Nephron (organoid): ENCODE measurements at regions not wholly inside any gene's neighbourhood (a gene's known extent, or its start where the extent isn't known, plus 50 kb on each side); places are given as distances from the start of the nearest gene placed in this dataset.

Experiments used
- H3K27ac Mint-ChIP-seq, 3 experiments: 2 replicates each; pipeline ENCODE4 v1.8.0; 2020; ENCODE audit warnings: mixed read lengths in 3 of 3, mild to moderate bottlenecking in 2 of 3, moderate library complexity in 1 of 3
- H3K27me3 Mint-ChIP-seq: 2 replicates; pipeline ENCODE4 v1.8.0; 2021; ENCODE audit warnings: low read depth, mild to moderate bottlenecking, moderate library complexity, mixed read lengths
- H3K36me3 Mint-ChIP-seq: 2 replicates; pipeline ENCODE4 v1.8.0; 2020; ENCODE audit warnings: low read depth, mixed read lengths
- H3K4me1 Mint-ChIP-seq: 2 replicates; pipeline ENCODE4 v1.8.0; 2020; ENCODE audit warnings: mixed read lengths
- H3K4me3 Mint-ChIP-seq, 3 experiments: 2 replicates each; pipeline ENCODE4 v1.8.0; 2020; ENCODE audit warnings: mild to moderate bottlenecking in 3 of 3, mixed read lengths in 3 of 3, moderate library complexity in 2 of 3
- H3K9me3 Mint-ChIP-seq: 2 replicates; pipeline ENCODE4 v1.8.0; 2020; ENCODE audit warnings: mixed read lengths
- TF ChIP-seq, protein P1 (sequence below), 3 experiments: fragments of 200-600 bp; sonication (generic); IDR thresholded peaks; one replicate each; pipeline ENCODE4 v1.5.0; 2021; ENCODE audit warnings: antibody characterized with exemption in 3 of 3; ENCODE audit not compliant: unreplicated experiment in 3 of 3

DNA sequence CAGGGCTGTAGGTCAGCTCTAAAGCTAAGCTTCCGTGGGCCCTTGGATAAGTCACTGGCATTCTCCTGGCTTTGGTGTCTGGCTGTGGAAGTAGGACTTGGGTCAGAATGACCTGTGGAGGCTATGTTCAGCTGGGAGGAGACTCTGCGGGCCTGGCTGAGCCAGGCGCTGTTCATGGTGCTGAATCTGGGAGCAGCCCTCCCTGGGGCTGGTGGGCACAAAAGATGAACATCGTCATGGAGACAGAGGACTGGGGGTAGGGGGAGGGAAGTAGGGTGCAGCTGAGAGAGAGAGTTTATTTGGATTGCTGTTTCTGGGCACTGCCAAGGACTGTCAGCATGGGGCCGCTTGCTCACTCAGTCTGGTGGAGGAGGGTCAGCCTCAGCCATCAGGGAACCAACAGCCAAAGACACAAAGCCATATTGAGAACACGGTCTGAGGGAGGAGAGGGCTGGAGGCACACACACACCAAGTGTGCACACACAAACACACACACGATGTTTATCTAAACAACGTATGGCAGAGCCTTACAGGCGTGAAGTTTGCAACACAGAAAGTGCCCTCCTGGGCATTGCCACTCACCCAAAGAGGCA is 120.7 kb upstream of the LINGO1 start:
- Mint-ChIP-seq H3K27ac (no peak overlapping the region), H3K36me3 (no peaks in the 10 kb centered on the region), H3K4me1 (no peaks in the 10 kb centered on the region), H3K27me3 (peaks cover 15% of the 10 kb centered on the region), H3K9me3 (no peaks in the 10 kb centered on the region), H3K4me3 (no peak overlapping the region)
- TF ChIP-seq, protein P1, sequence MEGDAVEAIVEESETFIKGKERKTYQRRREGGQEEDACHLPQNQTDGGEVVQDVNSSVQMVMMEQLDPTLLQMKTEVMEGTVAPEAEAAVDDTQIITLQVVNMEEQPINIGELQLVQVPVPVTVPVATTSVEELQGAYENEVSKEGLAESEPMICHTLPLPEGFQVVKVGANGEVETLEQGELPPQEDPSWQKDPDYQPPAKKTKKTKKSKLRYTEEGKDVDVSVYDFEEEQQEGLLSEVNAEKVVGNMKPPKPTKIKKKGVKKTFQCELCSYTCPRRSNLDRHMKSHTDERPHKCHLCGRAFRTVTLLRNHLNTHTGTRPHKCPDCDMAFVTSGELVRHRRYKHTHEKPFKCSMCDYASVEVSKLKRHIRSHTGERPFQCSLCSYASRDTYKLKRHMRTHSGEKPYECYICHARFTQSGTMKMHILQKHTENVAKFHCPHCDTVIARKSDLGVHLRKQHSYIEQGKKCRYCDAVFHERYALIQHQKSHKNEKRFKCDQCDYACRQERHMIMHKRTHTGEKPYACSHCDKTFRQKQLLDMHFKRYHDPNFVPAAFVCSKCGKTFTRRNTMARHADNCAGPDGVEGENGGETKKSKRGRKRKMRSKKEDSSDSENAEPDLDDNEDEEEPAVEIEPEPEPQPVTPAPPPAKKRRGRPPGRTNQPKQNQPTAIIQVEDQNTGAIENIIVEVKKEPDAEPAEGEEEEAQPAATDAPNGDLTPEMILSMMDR (IDR thresholded peaks at IDR 0.05; ENCODE audit: unreplicated experiment in 3 of 3), result no peak

DNA sequence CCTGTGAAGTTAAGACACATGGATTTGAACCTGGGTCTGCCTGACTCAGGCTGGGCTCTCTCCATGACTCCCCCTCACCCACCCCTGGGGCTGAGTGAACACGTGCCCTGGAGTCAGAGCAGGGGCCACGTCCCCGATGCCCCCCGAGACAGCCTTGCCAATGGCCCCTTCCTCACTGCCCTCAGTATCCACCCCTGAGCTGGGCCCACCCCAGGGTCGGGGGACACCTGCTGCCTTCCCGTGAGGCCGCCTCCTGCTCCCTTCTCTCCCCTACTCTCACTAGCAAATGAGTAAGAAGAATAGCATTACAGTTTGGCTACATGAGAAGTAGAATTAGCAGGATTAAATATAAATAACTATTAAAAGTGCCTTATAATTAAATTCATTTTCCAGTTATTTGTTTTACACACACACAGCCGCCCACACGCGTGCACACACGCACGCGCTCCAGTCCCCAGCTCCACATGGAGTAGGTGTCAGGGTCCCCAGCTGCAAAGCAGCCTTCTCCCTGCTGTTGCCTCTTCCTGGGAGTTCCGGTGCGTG is 117.4 kb upstream of the LINGO1 start:
- Mint-ChIP-seq H3K36me3 (no peaks in the 10 kb centered on the region), H3K27ac (no peak overlapping the region), H3K9me3 (no peaks in the 10 kb centered on the region), H3K4me3 (no peak overlapping the region), H3K27me3 (peaks cover 29% of the 10 kb centered on the region), H3K4me1 (peaks cover 5% of the 10 kb centered on the region)
- TF ChIP-seq, protein P1 (IDR thresholded peaks at IDR 0.05; ENCODE audit: unreplicated experiment in 3 of 3), result no peak

DNA sequence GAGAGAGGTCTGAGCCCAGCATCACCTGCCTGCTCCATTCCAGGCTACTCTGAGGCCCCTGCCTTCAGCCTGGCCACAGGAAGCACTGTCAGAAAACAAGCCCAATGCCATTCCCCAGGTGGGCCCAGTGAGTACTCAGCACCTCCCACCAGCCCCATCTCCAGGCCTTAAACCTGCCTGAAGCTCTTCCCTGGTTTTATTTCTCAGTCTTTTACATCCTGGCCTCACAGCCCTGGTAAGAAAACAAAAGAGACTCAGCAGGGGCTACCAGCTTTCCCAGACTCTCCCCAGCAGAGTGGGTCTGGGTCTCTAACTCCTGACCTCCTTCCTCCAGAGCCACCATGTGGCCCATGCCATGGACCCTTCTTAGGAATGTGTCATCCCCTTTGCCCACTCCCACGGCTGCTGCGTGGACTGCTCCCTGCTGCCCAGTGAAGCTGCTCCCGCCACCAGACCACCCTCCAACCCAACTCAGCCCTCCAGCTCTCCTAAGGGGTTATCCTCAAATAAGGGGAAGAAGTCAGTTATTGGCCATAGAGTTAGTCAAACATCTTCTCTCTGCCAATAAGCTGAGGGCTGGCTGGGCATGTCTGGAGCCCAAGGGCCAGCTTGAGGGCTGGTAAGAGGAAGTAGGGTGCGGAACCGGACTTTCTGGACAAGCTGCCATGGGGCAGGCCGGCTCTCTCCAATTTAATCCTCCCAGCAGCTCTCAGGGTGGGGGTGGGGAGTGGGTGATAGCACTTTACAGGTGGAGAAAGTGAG is 116.7 kb upstream of the LINGO1 start:
- Mint-ChIP-seq H3K27me3 (peaks cover 29% of the 10 kb centered on the region), H3K4me3 (no peak overlapping the region), H3K36me3 (no peaks in the 10 kb centered on the region), H3K4me1 (peaks cover 5% of the 10 kb centered on the region), H3K9me3 (no peaks in the 10 kb centered on the region), H3K27ac (no peak overlapping the region)
- TF ChIP-seq, protein P1 (IDR thresholded peaks at IDR 0.05; ENCODE audit: unreplicated experiment in 3 of 3), result no peak

GRCh38 chr15:77748078-77749064 is 115.7 kb upstream of the LINGO1 start:
- Mint-ChIP-seq H3K9me3 (no peaks in the 10 kb centered on the region), H3K36me3 (no peaks in the 10 kb centered on the region), H3K4me3 (no peak overlapping the region), H3K27ac (no peak overlapping the region), H3K4me1 (peaks cover 5% of the 10 kb centered on the region), H3K27me3 (peaks cover 28% of the 10 kb centered on the region)
- TF ChIP-seq, protein P1 (IDR thresholded peaks at IDR 0.05; ENCODE audit: unreplicated experiment in 3 of 3), result no peak

GRCh38 chr15:77747175-77748077 is 114.7 kb upstream of the LINGO1 start:
- no peak overlapping the region for H3K27ac Mint-ChIP-seq
- no peaks in the 10 kb centered on the region for H3K9me3 Mint-ChIP-seq
- no peak overlapping the region for H3K4me3 Mint-ChIP-seq
- TF ChIP-seq, protein P1 (IDR thresholded peaks at IDR 0.05; ENCODE audit: unreplicated experiment in 3 of 3), result no peak
- H3K36me3 Mint-ChIP-seq, result no peaks in the 10 kb centered on the region
- H3K27me3 Mint-ChIP-seq, result peaks cover 22% of the 10 kb centered on the region
- H3K4me1 Mint-ChIP-seq, result peaks cover 5% of the 10 kb centered on the region
